AG08395 (cell line): ENCODE measurements at regions not wholly inside any gene's neighbourhood (a gene's known extent, or its start where the extent isn't known, plus 50 kb on each side); places are given as distances from the start of the nearest gene placed in this dataset.
"Not testable (repeated sequence)": the region's sequence is repeated elsewhere in the genome, so short reads cannot be mapped to it uniquely, and the experiment has no call there.

ENCODE experiments used
- DNase-seq: peaks from one replicate; pipeline ENCODE4 v3.0.0; 2012; ENCODE audit warnings: mixed read lengths, low spot score

DNA sequence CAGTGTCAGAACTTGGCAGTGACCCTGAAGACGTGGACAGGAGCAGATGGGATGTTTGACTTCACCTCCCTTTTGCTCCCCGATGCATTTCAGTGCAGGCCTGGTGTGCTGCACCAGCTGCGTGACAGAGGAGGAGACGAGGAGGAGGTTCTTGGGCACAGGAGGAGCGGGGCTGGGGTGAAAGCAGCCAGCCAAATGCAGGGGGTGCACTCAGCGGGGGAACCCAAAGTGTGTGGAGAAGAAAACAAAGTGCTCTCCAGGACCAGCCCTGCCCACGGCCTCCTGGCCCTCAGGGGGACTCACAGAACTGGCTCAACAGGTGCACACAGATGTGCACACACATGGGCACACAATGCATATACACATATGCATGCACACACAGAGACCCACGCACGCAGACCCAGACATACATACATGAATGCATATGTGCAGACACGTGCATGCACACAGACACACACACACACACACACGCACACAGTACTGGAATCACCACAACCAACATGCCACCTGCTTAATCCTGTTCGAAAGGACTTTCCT, 91.7 kb upstream of the SFSWAP start:
- no peak for DNase-seq

DNA sequence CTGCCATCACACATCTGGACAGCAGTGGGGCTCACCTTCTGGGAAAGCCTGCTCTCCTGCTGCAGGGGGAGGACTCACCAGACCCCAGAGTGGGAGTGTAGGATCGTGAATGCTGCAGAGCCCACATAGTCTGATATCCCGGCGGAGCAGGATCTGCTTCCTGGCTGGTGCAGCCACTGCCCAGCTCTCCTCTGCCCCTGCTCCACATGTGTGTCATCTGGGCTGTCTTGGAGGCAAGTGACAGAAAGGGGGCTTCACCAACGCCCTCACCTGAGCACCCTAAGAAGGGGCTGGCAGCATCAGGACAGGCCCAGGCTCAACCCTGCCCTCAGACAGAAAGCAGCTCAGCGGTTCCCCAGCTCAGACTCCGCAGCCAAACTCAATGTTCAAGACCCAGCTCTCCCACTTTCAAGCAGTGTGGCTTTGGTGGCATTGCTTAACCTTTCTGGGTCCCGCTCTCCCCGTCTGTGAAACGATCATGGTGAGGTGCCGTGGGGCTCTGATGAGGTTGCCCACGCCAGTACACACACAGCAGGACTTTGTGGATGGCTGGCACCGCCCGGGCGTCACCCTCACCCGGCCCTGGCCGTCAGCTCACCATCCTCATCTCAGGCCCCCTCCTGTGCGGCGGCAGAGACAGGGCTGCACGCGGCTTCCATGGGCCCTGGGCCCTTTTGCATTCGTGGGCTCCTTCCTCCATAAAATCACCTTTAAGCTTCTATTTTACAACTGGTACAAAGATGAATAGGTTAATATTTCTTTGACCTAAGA, 91.0 kb upstream of the SFSWAP start:
- no peak for DNase-seq

DNA sequence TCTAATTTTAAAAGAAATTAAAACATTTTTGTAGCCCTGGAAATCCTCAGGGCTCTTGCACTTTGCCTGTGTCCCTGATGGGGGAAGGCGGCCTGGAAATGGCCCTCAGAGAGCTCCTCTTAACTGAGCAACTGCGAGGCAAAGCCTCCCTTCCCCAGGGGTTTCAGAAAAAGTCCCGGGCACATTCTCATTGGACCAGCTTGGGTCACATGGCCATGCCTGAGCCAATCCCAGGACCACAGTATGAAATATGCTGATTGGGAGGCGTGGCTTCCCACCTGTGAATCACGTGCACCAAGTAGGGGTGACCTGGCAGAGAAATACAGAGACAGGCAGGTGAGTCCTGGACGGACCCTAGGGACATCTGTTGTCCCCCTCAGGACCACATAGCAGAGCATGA, 90.4 kb upstream of the SFSWAP start:
- DNase-seq: no peak

- no peak for DNase-seq
Observed at GRCh38 chr12:131620946-131621681, 89.8 kb upstream of the SFSWAP start.

GRCh38 chr12:131621701-131622421, 89.0 kb upstream of the SFSWAP start:
- DNase-seq: no peak

DNA sequence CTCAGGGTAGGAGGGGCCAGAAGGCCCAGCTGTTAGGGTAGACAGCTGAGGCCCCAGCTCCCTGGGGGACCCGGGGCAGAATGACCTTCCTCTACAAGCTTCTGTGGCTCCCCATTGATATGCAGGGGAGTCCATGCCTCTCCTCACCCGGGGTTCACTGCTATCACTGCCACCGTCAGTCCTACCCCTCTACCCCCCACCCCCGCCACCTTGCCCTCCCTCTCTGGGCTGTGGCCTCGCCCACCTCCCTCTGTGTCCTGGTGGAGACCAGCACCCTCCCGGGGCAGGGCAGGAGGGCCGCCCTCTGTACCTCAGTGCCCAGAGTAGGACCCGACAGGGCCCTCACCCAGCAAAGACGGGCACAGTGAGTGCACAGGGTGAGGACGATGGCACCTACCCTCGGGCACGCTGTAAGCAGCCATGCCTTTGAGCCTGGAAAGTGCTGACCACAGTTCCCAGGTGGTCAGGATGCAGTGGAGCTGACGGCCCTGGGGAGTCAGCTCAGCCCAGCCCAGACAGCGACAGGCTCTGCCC, 88.4 kb upstream of the SFSWAP start:
- DNase-seq: no peak

DNA sequence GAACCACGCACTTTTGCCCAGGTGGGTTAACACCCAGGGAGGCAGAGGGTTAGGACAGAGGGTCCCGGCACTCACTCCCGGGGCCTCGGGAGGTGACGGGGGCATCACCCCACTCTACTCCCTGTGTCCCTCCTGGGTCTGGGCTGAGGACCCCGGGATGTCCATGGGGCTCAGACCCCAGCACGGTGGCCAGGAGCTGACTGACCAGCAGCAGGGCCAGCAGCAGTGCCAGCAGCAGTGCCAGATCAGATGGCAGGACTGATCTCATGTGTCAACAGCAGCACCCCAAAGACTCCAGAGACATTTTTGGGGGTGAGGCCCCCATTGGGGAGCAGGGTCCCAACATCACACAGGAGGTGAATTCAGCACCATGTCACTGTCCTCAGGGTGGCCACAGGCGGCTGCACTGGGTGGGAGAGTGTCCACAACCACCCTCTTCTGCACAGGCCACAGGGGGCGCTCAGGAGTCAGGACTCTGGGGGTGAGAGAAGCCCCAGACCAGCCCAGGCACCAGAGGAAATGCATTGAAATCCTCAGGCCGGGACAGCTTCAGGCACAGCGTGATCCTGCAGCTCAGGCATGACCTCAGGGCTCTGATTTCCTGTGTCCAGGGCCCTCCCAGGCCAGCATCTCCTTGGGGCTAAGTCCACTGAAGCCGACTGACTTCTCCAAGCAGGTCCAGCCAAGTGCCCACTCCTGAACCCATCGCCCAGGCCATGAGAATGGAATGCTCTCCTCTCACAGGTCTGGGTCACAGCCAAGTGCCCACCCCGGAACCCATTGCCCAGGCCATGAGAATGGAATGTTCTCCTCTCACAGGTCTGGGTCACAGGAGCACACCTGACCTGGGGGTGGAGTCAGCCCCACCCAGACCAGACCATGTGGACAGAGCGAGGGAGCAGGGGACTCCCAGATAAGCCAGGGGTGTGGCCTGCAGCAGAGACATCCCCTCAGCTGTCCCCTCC, 87.2 kb upstream of the SFSWAP start:
- DNase-seq: not testable (repeated sequence)

- DNase-seq: not testable (repeated sequence)
Observed at GRCh38 chr12:131624369-131624739, 86.5 kb upstream of the SFSWAP start.

GRCh38 chr12:131624756-131625501, 86.0 kb upstream of the SFSWAP start:
- DNase-seq: not testable (repeated sequence)

DNA sequence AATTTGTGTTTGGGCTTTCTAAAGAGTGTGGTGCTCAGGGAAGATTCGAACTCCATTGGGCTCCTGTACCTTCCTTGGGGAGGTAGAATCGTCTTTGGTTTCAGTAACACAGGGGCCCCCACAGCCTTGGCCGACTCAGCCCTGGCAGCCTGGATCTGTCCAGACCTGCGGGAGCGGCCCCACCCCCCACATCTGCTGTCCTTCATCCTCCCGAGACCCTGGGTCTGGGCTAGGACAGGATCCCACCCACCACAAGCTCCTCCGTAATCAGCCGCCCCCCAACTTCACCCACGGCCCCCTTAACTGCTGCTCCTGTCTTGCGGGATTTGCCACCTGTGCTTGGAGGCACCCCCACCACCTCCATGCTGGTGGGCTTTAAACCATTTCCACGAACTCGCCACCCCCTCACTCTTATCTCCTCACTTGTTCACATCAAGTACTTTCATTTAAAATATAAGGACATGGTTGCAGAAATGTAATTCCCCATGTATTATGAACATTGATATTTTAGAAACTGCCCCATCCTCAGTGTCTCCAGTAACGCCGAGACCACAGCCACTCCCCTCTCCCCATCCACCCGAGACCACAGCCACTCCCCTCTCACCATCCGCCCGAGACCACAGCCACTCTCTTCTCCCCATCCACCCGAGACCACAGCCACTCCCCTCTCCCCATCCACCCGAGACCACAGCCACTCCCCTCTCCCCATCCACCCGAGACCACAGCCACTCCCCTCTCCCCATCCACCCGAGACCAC, 84.7 kb upstream of the SFSWAP start:
- DNase-seq: not testable (repeated sequence)

- DNase-seq: not testable (repeated sequence)
Observed at GRCh38 chr12:131627151-131628022, 83.5 kb upstream of the SFSWAP start.

DNA sequence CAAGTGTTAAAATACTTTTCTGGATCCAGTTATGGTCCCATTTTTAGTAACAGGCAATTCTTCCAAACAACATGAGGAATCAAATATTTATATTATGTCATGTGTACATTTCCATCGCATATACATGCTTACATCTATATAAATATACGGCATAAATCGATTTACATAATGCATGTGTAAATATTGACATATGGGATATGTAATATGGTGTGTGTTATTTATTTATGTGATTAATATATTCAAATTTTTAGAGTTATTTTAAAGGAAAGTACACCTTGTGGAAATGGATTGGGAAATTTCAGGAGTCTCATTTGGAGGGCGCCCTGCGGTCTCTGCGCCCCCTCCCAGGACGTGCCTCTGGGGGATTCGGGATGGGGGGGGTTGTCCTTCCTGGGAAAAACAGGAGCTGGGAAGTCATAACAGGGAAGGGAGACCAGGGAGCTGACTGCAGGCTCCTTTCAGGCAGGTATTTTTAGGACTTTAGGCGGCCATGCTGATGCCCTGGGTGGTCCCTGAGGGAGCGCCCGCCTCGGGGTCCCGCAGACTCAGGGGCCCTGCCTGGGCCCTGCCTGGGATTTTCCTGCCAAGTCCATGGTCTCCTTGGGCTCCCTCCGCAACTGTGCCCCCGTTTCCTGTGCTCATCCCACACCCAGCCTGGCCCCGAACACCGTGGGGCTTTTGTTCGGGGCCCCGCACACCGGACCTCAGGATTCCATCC, 82.7 kb upstream of the SFSWAP start:
- no peak for DNase-seq

DNA sequence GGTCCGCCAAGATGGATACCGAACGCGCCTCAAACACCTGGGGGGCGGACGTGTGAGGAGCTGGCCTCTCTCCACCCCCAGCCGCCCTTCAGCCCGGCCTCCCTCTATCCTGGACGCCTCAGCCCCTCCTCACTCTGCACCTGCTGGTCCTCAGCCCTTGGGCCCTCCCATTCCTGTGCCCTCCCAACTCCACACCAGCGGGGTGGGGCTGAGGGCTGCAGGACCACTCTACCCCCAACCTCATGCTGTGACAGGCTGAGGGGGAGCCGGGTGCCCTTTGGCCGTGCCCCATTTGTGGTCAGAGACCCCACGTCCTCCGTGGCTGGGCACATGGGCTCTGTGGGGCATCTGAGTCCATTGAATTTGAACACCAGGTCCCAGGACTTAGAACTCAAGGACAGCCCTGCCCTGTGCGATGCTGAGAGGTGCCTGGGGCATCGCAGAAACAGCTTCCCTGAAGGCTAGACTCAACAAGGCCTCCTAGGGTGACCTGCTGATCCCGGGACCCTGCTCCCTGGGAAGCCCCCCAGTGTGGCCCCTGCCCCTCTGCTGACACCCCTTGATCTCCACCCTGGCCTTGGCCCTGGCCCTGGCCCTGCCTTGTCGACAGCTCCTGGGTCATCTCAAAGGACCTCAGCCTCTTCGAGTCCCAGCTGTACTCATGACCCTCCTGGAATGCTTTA, 82.0 kb upstream of the SFSWAP start:
- DNase-seq: no peak

- no peak for DNase-seq
Observed at GRCh38 chr12:131631230-131631629, 79.7 kb upstream of the SFSWAP start.

- DNase-seq: not testable (repeated sequence)
Observed at GRCh38 chr12:131631889-131632651, 78.8 kb upstream of the SFSWAP start.

DNA sequence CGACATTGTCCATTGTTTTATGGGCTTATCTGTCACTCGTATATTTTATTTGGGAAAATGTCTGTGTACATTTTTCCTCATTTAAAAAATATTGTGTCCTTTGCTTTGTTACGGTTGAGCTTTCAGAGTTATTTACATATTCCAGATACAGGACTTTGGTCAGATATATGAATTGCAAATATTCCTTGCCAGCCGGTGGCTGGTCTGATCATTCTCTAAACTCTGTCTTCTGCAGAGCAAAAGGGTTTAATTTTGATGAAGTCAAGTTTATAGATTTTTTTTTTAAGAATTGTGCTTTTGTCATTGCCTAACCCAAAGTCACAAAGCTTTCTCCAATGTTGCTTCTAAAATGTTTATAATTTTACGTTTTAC, 78.3 kb upstream of the SFSWAP start:
- not testable (repeated sequence) for DNase-seq

GRCh38 chr12:131633610-131634009, 77.3 kb upstream of the SFSWAP start:
- not testable (repeated sequence) for DNase-seq
